GM12878 (cell line): ENCODE measurements at regions not wholly inside any gene's neighbourhood (a gene's known extent, or its start where the extent isn't known, plus 50 kb on each side); places are given as distances from the start of the nearest gene placed in this dataset.

Experiments
- BCLAF1 ChIP-seq: fragments of 450-650 bp; IDR thresholded peaks from 2 replicates; pipeline ENCODE4 v1.6.1; 2017; ENCODE audit warnings: antibody characterized with exemption, mild to moderate bottlenecking, moderate library complexity
- CTCF ChIP-seq, 3 experiments: IDR thresholded peaks in 2 of 3; conservative IDR thresholded peaks in 1 of 3; 2 replicates each; pipeline ENCODE4 v1.5.1; 2011; ENCODE audit warnings: low read depth in 3 of 3, low read length in 3 of 3, mild to moderate bottlenecking in 3 of 3, control low read depth in 2 of 3, moderate library complexity in 2 of 3, inconsistent platforms in 1 of 3, mixed read lengths in 1 of 3; ENCODE audit not compliant: control insufficient read depth in 2 of 3, insufficient read depth in 1 of 3; ENCODE audit errors: extremely low read depth in 1 of 3
- E4F1 ChIP-seq: fragments of 450-650 bp; IDR thresholded peaks from 2 replicates; pipeline ENCODE4 v1.6.1; 2018; ENCODE audit warnings: borderline replicate concordance, mild to moderate bottlenecking; ENCODE audit not compliant: partially characterized antibody
- FOS ChIP-seq: IDR thresholded peaks from 3 replicates; pipeline ENCODE4 v1.6.1; 2011; ENCODE audit warnings: borderline replicate concordance; ENCODE audit not compliant: insufficient read length; ENCODE audit errors: extremely low read depth
- GABPA ChIP-seq: IDR thresholded peaks from 2 replicates; pipeline ENCODE4 v1.6.1; 2014; ENCODE audit warnings: antibody characterized with exemption, low read depth, mild to moderate bottlenecking, inconsistent platforms
- IKZF1 ChIP-seq: fragments of 450-650 bp; conservative IDR thresholded peaks from 2 replicates; pipeline ENCODE4 v1.6.1; 2017; ENCODE audit warnings: antibody characterized with exemption, mild to moderate bottlenecking
- IKZF2 ChIP-seq, 2 experiments: fragments of 450-650 bp; IDR thresholded peaks; 2 replicates each; pipeline ENCODE4 v1.6.1; 2017; ENCODE audit warnings: mild to moderate bottlenecking in 2 of 2, moderate library complexity in 2 of 2
- JUND ChIP-seq: IDR thresholded peaks from 2 replicates; pipeline ENCODE4 v1.6.1; 2012; ENCODE audit warnings: low read depth, mild to moderate bottlenecking, low read length, improper control_type of control experiment, moderate library complexity
- MEF2B ChIP-seq: fragments of 450-650 bp; IDR thresholded peaks from 2 replicates; pipeline ENCODE4 v1.6.1; 2018; ENCODE audit warnings: mild to moderate bottlenecking, moderate library complexity; ENCODE audit not compliant: partially characterized antibody, poor library complexity, severe bottlenecking
- PRDM15 ChIP-seq: fragments of 450-650 bp; formaldehyde crosslinking; IDR thresholded peaks from 2 replicates; pipeline ENCODE4 v1.4.0; 2020; ENCODE audit warnings: mild to moderate bottlenecking, moderate library complexity
- RCOR1 ChIP-seq: conservative IDR thresholded peaks from 2 replicates; pipeline ENCODE4 v1.6.1; 2012; ENCODE audit warnings: low read depth, low read length, improper control_type of control experiment
- SUPT20H ChIP-seq: IDR thresholded peaks from 2 replicates; pipeline ENCODE4 v1.6.1; 2011; ENCODE audit warnings: low read depth, mild to moderate bottlenecking, low read length, moderate library complexity, borderline replicate concordance; ENCODE audit not compliant: control insufficient read depth
- YBX1 ChIP-seq: fragments of 450-650 bp; IDR thresholded peaks from 2 replicates; pipeline ENCODE4 v1.6.1; 2016; ENCODE audit warnings: antibody characterized with exemption
- ZNF217 ChIP-seq: fragments of 450-650 bp; IDR thresholded peaks from 2 replicates; pipeline ENCODE4 v1.6.1; 2017; ENCODE audit warnings: antibody characterized with exemption, mild to moderate bottlenecking
- ZNF687 ChIP-seq: fragments of 450-650 bp; IDR thresholded peaks from 2 replicates; pipeline ENCODE4 v1.6.1; 2017; ENCODE audit warnings: mild to moderate bottlenecking, moderate library complexity

- no peak for TF ChIP-seq ZNF687
- TF ChIP-seq E4F1: no peak
- 0 out of 2 replicates have a peak, but pooled peaks have one; percentile 23 for TF ChIP-seq IKZF1
- TF ChIP-seq BCLAF1: no peak
- TF ChIP-seq PRDM15 (CRISPR knock-in tag): no peak
- TF ChIP-seq IKZF2 (IDR thresholded peaks at IDR 0.05): peak; percentile 36 to 54; a peak in 2 of 4 replicates
- no peak for TF ChIP-seq ZNF217
- no peak for TF ChIP-seq MEF2B
- no peak for TF ChIP-seq YBX1
- TF ChIP-seq RCOR1: no peak
- no peak for TF ChIP-seq JUND
- TF ChIP-seq FOS: no peak
- no peak for TF ChIP-seq GABPA
- no peak for TF ChIP-seq CTCF (IDR thresholded peaks at IDR 0.05 in 2 of 3, conservative IDR thresholded peaks at IDR 0.05 in 1 of 3; ENCODE audit: control insufficient read depth in 2 of 3, extremely low read depth in 1 of 3, insufficient read depth in 1 of 3, low read depth in 3 of 3, low read length in 3 of 3)
- no peak for TF ChIP-seq SUPT20H
Observed at GRCh38 chr6:76420094-76420493, 347.6 kb upstream of the IMPG1 start (continued).
